NCI-H2227 (cell line): ENCODE measurements at regions not wholly inside any gene's neighbourhood (a gene's known extent, or its start where the extent isn't known, plus 50 kb on each side); places are given as distances from the start of the nearest gene placed in this dataset.

Experiments
- DNase-seq: peaks from one replicate; lab custom pipeline; 2025; ENCODE audit not compliant: unreplicated experiment; lab: John Stamatoyannopoulos, UW

- no peak for DNase-seq
Observed at GRCh38 chr6:51514748-51515402, 572.5 kb downstream of the PKHD1 start.

DNA sequence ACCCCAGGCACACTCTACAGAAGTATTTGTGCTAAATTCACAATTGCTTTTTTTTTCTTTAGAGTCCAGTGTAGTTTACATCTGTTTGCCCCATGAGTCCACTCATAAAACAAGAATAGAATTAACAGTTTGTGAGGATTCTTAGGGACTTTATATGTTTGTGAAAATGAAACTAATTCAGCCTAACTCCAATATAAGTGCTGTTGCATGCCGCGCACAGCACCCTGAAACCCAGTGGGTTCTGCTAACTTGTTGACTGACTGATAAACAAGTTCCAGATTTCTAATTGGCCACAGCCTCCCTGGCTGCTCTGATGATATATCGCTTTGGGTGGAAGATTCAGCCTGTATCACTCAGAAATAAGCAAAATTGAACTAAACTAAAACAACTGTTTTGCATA, 561.4 kb downstream of the PKHD1 start:
- no peak for DNase-seq

DNA sequence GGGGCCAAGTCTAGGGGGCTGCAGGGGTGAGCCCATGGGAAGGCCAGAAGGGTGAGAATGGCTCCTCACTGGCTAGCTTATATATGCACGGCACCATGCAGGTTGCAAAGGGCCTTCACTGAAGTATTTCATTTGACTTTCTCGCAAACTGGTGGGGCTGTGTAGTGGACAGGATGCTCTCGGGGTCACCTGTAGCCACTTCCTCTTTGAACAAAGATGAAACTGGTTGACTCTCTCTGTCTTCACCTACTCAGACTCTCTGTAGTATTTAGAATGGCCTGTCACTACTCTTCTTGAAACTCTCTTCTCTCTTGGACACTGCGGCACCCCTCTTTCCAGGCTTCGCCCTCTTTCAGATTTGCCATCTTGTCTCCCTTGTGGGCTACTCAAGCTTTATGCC, 560.5 kb downstream of the PKHD1 start:
- no peak for DNase-seq

DNA sequence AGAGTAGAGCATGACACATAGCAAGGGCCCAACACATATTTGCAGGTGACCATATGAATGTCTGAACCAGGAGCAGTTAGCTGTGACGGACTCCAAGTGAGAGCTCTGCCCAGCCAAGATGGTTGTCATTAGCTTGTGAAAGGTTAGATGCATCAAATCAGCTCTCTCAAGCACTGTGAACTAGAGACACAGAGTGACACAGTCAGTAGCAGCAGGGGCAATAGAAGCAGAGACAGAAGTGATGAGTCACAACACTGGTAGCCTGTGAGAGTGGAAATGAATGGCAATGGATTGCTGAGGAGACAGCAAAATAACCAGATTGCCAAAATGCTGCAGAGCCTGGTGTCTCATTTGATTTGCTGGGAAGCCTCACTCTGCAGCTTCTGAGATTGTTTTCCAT, 558.9 kb downstream of the PKHD1 start:
- DNase-seq = no peak

DNA sequence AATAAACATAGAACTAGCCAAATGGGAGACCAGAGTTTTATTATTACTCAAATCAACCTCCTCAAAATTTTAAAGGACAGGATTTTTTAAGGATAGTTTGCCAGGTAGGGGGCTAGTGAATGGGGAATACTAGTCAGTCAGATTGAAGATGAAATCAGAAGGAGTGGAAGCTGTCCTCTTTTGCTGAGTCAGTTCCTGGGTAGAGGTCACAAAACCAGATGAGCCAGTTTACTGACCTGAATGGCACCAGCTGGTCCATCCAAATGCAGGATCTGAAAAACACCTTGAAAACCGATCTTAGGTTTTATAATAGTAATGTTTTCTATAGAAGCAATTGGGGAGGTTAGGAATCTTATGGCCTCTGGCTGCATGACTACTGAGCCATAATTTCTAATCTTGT, 558.2 kb downstream of the PKHD1 start:
- no peak for DNase-seq

DNA sequence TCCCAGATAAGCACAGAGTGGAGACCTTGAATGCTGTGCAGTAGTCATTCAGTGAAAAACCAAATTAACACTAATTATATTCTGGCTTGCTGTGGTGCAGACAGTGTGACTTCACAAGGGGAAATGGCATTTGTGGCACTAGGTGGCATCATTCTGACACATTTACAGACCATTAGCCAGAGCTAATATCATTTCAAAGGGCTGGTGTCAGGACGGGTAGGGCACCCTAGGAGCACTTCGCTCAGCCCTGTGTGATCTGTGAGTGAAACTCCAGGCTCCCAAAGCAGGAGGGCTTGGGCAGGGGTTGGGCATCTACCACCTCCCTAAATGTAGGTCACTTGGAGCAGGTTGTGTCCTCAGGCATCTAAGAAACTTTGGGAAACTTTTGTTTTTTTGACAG, 555.8 kb downstream of the PKHD1 start:
- DNase-seq = no peak

GRCh38 chr6:51533962-51534361, 553.5 kb downstream of the PKHD1 start:
- no peak for DNase-seq

GRCh38 chr6:51535327-51535726, 552.1 kb downstream of the PKHD1 start:
- DNase-seq = no peak

- DNase-seq = no peak
Observed at GRCh38 chr6:51536728-51537127, 550.7 kb downstream of the PKHD1 start.

GRCh38 chr6:51541847-51542246, 545.6 kb downstream of the PKHD1 start:
- DNase-seq = peak; percentile 27

DNA sequence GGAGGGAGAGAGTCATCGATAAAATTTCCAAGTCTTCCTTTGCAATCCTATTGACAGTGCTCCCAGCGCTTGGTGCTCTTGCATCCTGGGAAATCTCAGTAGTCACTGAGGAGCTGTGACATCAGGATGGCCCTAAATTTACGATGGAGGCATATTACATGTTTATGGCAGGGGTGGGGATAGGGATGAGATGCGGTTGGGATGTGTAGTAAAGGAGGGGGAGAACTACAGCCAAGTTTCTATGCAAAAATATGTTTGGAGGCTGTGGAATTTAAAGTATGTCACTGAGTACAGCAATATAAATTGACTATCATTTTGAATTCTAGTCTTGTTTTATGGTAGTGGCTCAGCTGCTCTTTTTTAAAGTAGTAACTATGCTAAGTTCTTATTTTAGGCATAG, 544.9 kb downstream of the PKHD1 start:
- DNase-seq = no peak

GRCh38 chr6:51550243-51550642, 537.2 kb downstream of the PKHD1 start:
- no peak for DNase-seq

GRCh38 chr6:51552435-51552834, 535.0 kb downstream of the PKHD1 start:
- no peak for DNase-seq

DNA sequence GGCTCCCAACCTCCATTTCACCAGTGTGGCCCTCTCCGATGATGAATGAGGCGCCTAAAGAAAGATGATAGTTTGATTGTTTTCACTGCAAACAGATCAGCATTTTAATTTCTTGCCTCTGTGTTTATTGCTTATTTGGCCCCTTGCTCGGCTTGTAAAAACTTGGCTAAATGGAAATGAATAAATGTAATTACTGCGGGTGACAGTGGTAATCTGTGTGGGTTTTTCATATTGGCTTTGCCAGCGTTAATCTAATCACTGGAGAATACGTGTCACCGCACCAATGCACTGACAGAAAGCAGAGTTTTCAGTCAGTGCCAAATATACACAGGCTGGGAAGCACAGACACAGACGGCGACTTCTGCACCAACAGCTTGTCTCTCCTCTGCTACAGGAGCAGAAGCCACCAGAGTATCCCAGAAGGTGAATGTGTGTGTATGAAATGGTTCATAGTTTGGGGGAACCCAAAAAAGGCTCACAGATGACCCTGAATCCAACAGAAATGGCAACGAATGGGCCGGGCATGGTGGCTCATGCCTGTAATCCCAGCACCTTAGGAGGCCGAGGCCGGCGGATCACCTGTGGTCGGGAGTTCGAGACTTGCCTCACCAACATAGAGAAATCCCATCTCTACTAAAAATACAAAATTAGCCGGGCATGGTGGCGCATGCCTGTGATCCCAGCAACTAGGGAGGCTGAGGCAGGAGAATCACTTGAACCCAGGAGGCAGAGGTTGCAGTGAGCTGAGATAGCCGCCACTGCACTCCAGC, 534.0 kb downstream of the PKHD1 start:
- DNase-seq = no peak

- DNase-seq = no peak
Observed at GRCh38 chr6:51554029-51554428, 533.4 kb downstream of the PKHD1 start.

DNA sequence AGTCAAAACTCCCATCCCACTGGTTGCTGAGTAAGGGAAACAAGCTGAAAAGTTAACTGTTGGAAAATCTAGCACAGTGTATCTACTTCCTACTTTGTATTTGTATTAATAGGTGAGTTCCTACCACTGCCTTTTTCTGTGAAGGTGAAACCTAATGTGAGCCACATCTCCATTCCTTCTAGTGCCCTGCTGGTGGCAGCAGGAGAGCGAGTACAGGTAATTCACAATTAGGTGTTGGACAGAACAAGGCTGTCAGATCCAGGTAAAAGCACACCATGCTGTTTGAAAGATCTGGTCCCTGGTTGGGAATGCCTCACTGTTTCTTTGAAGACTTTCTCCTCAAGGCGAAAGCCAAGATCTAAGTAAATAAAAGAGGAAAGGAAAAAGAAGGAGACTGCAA, 528.4 kb downstream of the PKHD1 start:
- no peak for DNase-seq

- DNase-seq = no peak
Observed at GRCh38 chr6:51562198-51562597, 525.2 kb downstream of the PKHD1 start.
